ENCODE measurements at regions not wholly inside any gene's neighbourhood (a gene's known extent, or its start where the extent isn't known, plus 50 kb on each side); places are given as distances from the start of the nearest gene placed in this dataset.

DNA sequence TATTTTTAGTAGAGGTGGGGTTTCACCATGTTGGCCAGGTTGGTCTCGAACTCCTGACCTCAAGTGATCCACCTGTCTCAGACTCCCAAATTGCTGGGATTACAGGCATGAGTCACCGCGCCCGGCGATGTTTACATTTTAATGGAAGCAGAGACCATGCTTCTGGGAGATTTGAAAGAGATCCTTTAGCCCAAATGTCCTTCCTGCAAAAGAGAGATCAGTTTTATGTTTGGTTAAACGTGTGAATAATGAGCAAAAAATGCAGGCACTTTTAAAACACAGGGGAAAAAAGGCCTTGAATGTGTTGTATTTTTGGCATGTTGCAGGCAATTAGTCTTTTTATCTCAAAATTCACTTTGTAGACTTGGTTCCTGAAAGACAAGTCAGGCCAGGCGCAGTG, 95.8 kb upstream of the ELOVL6 start:
- no peak for TF ChIP-seq EZH2 (IDR thresholded peaks at IDR 0.05; ENCODE audit: borderline replicate concordance)
- TF ChIP-seq CTCF (IDR thresholded peaks at IDR 0.05; ENCODE audit: poor library complexity), result no peak
- no peak for TF ChIP-seq EZH2phosphoT487 (IDR thresholded peaks at IDR 0.05; ENCODE audit: low read depth, severe bottlenecking, unreplicated experiment)
